GM21528 (cell line): ENCODE measurements at regions not wholly inside any gene's neighbourhood (a gene's known extent, or its start where the extent isn't known, plus 50 kb on each side); places are given as distances from the start of the nearest gene placed in this dataset.
"Not testable (repeated sequence)": the region's sequence is repeated elsewhere in the genome, so short reads cannot be mapped to it uniquely, and the experiment has no call there.

ENCODE experiments used
- ATAC-seq: cut with Tn5 transposase; IDR thresholded peaks from one replicate; pipeline ENCODE4 v1.9.1; 2021; ENCODE audit warnings: mild to moderate bottlenecking, moderate library complexity; ENCODE audit not compliant: unreplicated experiment, low FRiP score

GRCh38 chr2:5172923-5173322 lies 519.3 kb upstream of the SOX11 start:
- ATAC-seq = no peak

GRCh38 chr2:5173876-5174535 lies 518.2 kb upstream of the SOX11 start:
- ATAC-seq = no peak

GRCh38 chr2:5175231-5175630 lies 517.0 kb upstream of the SOX11 start:
- no peak for ATAC-seq

- no peak for ATAC-seq
These were observed 515.4 kb upstream of the SOX11 start for GRCh38 chr2:5176764-5177163.

- no peak for ATAC-seq
These were observed 509.2 kb upstream of the SOX11 start for GRCh38 chr2:5183031-5183430.

GRCh38 chr2:5187283-5187682 lies 504.9 kb upstream of the SOX11 start:
- no peak for ATAC-seq

GRCh38 chr2:5188636-5189035 lies 503.5 kb upstream of the SOX11 start:
- no peak for ATAC-seq

- no peak for ATAC-seq
These were observed 502.2 kb upstream of the SOX11 start for GRCh38 chr2:5190023-5190422.

GRCh38 chr2:5195636-5196035 lies 496.5 kb upstream of the SOX11 start:
- no peak for ATAC-seq

- no peak for ATAC-seq
These were observed 488.9 kb upstream of the SOX11 start for GRCh38 chr2:5203134-5203755.

- ATAC-seq = not testable (repeated sequence)
These were observed 485.4 kb upstream of the SOX11 start for GRCh38 chr2:5206742-5207141.

- no peak for ATAC-seq
These were observed 476.1 kb upstream of the SOX11 start for GRCh38 chr2:5215989-5216607.

- ATAC-seq = no peak
These were observed 465.0 kb upstream of the SOX11 start for GRCh38 chr2:5227062-5227699.

- no peak for ATAC-seq
These were observed 462.6 kb upstream of the SOX11 start for GRCh38 chr2:5229574-5229973.

GRCh38 chr2:5230444-5230843 lies 461.7 kb upstream of the SOX11 start:
- no peak for ATAC-seq

- ATAC-seq = no peak
These were observed 461.3 kb upstream of the SOX11 start for GRCh38 chr2:5230855-5231254.

- no peak for ATAC-seq
These were observed 460.9 kb upstream of the SOX11 start for GRCh38 chr2:5231287-5231686.

- ATAC-seq = no peak
These were observed 457.6 kb upstream of the SOX11 start for GRCh38 chr2:5234563-5234962.

GRCh38 chr2:5235701-5236100 lies 456.5 kb upstream of the SOX11 start:
- no peak for ATAC-seq

- ATAC-seq = no peak
These were observed 455.9 kb upstream of the SOX11 start for GRCh38 chr2:5236249-5236648.

GRCh38 chr2:5242751-5243150 lies 449.4 kb upstream of the SOX11 start:
- ATAC-seq = no peak

- ATAC-seq = no peak
These were observed 441.7 kb upstream of the SOX11 start for GRCh38 chr2:5250482-5250881.
